Brain microvascular endothelial cell (primary cell): ENCODE measurements at regions not wholly inside any gene's neighbourhood (a gene's known extent, or its start where the extent isn't known, plus 50 kb on each side); places are given as distances from the start of the nearest gene placed in this dataset.

Experiments
- DNase-seq: peaks from one replicate; pipeline ENCODE4 v3.0.0-alpha.2; 2020
- H3K27ac ChIP-seq: fragments of 250-450 bp; sonication (Bioruptor Pico); 2 replicates; pipeline ENCODE4 v1.5.1; 2020; ENCODE audit warnings: mild to moderate bottlenecking, moderate library complexity
- H3K27me3 ChIP-seq: fragments of 250-450 bp; sonication (Bioruptor Pico); replicated peaks from 2 replicates; pipeline ENCODE4 v1.5.1; 2020; ENCODE audit warnings: mild to moderate bottlenecking
- H3K36me3 ChIP-seq: fragments of 250-450 bp; sonication (Bioruptor Pico); replicated peaks from 2 replicates; pipeline ENCODE4 v1.5.1; 2020; ENCODE audit warnings: mild to moderate bottlenecking
- H3K4me3 ChIP-seq: 2 replicates; pipeline ENCODE4 v1.5.1; 2011; ENCODE audit warnings: low read depth, mild to moderate bottlenecking, control low read depth, low read length, moderate library complexity
- CTCF ChIP-seq: IDR thresholded peaks from 2 replicates; pipeline ENCODE4 v1.5.1; 2011; ENCODE audit warnings: low read depth, mild to moderate bottlenecking, moderate library complexity, low read length, control low read depth, inconsistent platforms; ENCODE audit errors: missing control alignments
- in situ Hi-C: cut with HindIII; loops from 2 replicates; pipeline ENCODE4 v1.10.0; 2017; ENCODE audit warnings: low sequenced_read_pairs, low pct_ligation_motif_present

GRCh38 chr9:87223392-87224246 lies 274.0 kb upstream of the DAPK1 start:
- peak; percentile 47 for DNase-seq
- TF ChIP-seq CTCF = no peak
- Histone ChIP-seq H3K36me3 (no peaks in the 10 kb centered on the region), H3K27ac (no peak overlapping the region), H3K27me3 (no peaks in the 10 kb centered on the region), H3K4me3 (no peak overlapping the region)
- in situ Hi-C loops = no loop called here

- TF ChIP-seq CTCF = no peak
- DNase-seq = no peak
- in situ Hi-C loops = no loop called here
- no peak overlapping the region for H3K4me3 ChIP-seq
- no peak overlapping the region for H3K27ac ChIP-seq
- no peaks in the 10 kb centered on the region for H3K36me3 ChIP-seq
- no peaks in the 10 kb centered on the region for H3K27me3 ChIP-seq
Measured at GRCh38 chr9:87226896-87227295, 270.8 kb upstream of the DAPK1 start.

GRCh38 chr9:87227456-87227855 lies 270.2 kb upstream of the DAPK1 start:
- H3K27me3 ChIP-seq = no peaks in the 10 kb centered on the region
- TF ChIP-seq CTCF = no peak
- no peak overlapping the region for H3K4me3 ChIP-seq
- in situ Hi-C loops = no loop called here
- H3K36me3 ChIP-seq = no peaks in the 10 kb centered on the region
- DNase-seq = no peak
- H3K27ac ChIP-seq = no peak overlapping the region

GRCh38 chr9:87229108-87229507 lies 268.6 kb upstream of the DAPK1 start:
- Histone ChIP-seq H3K4me3 (no peak overlapping the region), H3K36me3 (no peaks in the 10 kb centered on the region), H3K27ac (no peak overlapping the region), H3K27me3 (no peaks in the 10 kb centered on the region)
- TF ChIP-seq CTCF = no peak
- in situ Hi-C loops = no loop called here
- DNase-seq = no peak

GRCh38 chr9:87233431-87233830 lies 264.2 kb upstream of the DAPK1 start:
- TF ChIP-seq CTCF = no peak
- Histone ChIP-seq H3K27me3 (no peaks in the 10 kb centered on the region), H3K4me3 (no peak overlapping the region), H3K36me3 (no peaks in the 10 kb centered on the region), H3K27ac (no peak overlapping the region)
- in situ Hi-C loops = no loop called here
- no peak for DNase-seq
